RWPE2 (cell line): ENCODE measurements at regions not wholly inside any gene's neighbourhood (a gene's known extent, or its start where the extent isn't known, plus 50 kb on each side); places are given as distances from the start of the nearest gene placed in this dataset.
A peak's percentile ranks its signal among the peaks of the same experiment; 100 is the strongest.

Experiments
- ATAC-seq: fragments of 200-7000 bp; cut with Tn5 transposase; 3 replicates; pipeline ENCODE4 v1.9.1; 2021; ENCODE audit warnings: low read depth
- DNase-seq: peaks from one replicate; pipeline ENCODE4 v3.0.0-alpha.2; 2020; ENCODE audit warnings: low spot score
- H3K27ac ChIP-seq: fragments of 450-650 bp; 2 replicates; pipeline ENCODE4 v1.5.1; 2017; ENCODE audit warnings: mild to moderate bottlenecking; ENCODE audit not compliant: poor library complexity, severe bottlenecking
- H3K27me3 ChIP-seq: fragments of 250-450 bp; sonication (Bioruptor Pico); 2 replicates; pipeline ENCODE4 v1.5.1; 2021; ENCODE audit warnings: mild to moderate bottlenecking, moderate library complexity; ENCODE audit not compliant: insufficient read depth, poor library complexity, severe bottlenecking
- H3K36me3 ChIP-seq: fragments of 250-450 bp; sonication (Bioruptor Pico); 2 replicates; pipeline ENCODE4 v1.5.1; 2020; ENCODE audit warnings: low read depth, mild to moderate bottlenecking, moderate library complexity
- H3K4me1 ChIP-seq: fragments of 250-450 bp; sonication (Bioruptor Pico); 2 replicates; pipeline ENCODE4 v1.5.1; 2021; ENCODE audit warnings: mild to moderate bottlenecking, moderate library complexity; ENCODE audit not compliant: insufficient read depth, poor library complexity, severe bottlenecking
- H3K4me3 ChIP-seq: fragments of 250-450 bp; sonication (Bioruptor Pico); 2 replicates; pipeline ENCODE4 v1.5.1; 2021; ENCODE audit warnings: mild to moderate bottlenecking, moderate library complexity; ENCODE audit not compliant: severe bottlenecking
- H3K9me3 ChIP-seq: fragments of 250-450 bp; sonication (Bioruptor Pico); 2 replicates; pipeline ENCODE4 v1.5.1; 2021; ENCODE audit warnings: mild to moderate bottlenecking, moderate library complexity; ENCODE audit not compliant: severe bottlenecking
- TF ChIP-seq, protein P1 (sequence below): fragments of 450-650 bp; IDR thresholded peaks from one replicate; pipeline ENCODE4 v1.5.1; 2017; ENCODE audit warnings: mild to moderate bottlenecking, moderate library complexity; ENCODE audit not compliant: poor library complexity, severe bottlenecking

- no peak for ATAC-seq
- no peaks in the 10 kb centered on the region for H3K36me3 ChIP-seq
- H3K9me3 ChIP-seq = peaks cover 3% of the 10 kb centered on the region
- DNase-seq = no peak
- no peak overlapping the region for H3K4me3 ChIP-seq
- no peak overlapping the region for H3K27ac ChIP-seq
- no peaks in the 10 kb centered on the region for H3K27me3 ChIP-seq
- TF ChIP-seq, protein P1, sequence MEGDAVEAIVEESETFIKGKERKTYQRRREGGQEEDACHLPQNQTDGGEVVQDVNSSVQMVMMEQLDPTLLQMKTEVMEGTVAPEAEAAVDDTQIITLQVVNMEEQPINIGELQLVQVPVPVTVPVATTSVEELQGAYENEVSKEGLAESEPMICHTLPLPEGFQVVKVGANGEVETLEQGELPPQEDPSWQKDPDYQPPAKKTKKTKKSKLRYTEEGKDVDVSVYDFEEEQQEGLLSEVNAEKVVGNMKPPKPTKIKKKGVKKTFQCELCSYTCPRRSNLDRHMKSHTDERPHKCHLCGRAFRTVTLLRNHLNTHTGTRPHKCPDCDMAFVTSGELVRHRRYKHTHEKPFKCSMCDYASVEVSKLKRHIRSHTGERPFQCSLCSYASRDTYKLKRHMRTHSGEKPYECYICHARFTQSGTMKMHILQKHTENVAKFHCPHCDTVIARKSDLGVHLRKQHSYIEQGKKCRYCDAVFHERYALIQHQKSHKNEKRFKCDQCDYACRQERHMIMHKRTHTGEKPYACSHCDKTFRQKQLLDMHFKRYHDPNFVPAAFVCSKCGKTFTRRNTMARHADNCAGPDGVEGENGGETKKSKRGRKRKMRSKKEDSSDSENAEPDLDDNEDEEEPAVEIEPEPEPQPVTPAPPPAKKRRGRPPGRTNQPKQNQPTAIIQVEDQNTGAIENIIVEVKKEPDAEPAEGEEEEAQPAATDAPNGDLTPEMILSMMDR = no peak
- H3K4me1 ChIP-seq = no peaks in the 10 kb centered on the region
Observed at GRCh38 chr13:90135558-90135957, 1211.9 kb upstream of the MIR17HG start.

- TF ChIP-seq, protein P1 = no peak
- H3K4me3 ChIP-seq = no peak overlapping the region
- no peaks in the 10 kb centered on the region for H3K36me3 ChIP-seq
- ATAC-seq (no peak), DNase-seq (no peak)
- H3K27ac ChIP-seq = no peak overlapping the region
- no peaks in the 10 kb centered on the region for H3K27me3 ChIP-seq
- peaks cover 3% of the 10 kb centered on the region for H3K9me3 ChIP-seq
- no peaks in the 10 kb centered on the region for H3K4me1 ChIP-seq
Observed at GRCh38 chr13:90142251-90142650, 1205.2 kb upstream of the MIR17HG start.

DNA sequence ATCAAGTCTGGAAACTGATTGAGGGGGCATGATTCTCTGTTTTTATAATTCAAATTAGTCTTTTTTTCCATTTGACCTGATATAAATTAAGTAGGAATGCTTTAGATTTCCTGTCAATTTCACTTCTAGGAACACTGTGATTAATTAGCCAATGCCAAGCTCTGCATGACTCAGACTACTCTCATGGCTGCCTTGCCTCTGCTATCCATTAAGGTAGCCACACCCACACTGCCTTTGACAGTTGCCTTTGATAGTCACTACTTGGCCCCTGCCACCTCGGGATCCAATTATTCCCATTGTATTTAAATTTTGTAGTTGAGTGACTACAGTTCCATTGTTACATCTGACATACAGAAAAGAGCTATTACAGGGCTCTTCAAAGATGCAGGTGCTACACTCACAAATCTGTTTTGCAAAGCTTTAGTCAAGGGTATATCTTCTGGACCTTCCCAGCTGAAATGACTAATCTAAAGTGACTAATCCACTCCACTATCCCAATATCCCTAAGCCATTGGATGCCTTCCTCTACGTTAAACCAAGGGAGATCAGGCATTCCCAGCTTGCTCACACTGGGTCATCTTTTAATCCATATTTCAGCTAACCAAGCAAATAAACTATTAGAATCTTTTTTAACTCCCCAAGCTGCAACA lies 1193.1 kb upstream of the MIR17HG start:
- H3K9me3 ChIP-seq = no peaks in the 10 kb centered on the region
- no peaks in the 10 kb centered on the region for H3K27me3 ChIP-seq
- H3K36me3 ChIP-seq = no peaks in the 10 kb centered on the region
- no peak overlapping the region for H3K4me3 ChIP-seq
- TF ChIP-seq, protein P1 = no peak
- ATAC-seq = peak; percentile 33; the same call in 1 of the 3 replicates
- no peak for DNase-seq
- H3K27ac ChIP-seq = no peak overlapping the region
- no peaks in the 10 kb centered on the region for H3K4me1 ChIP-seq

GRCh38 chr13:90156390-90156789 lies 1191.1 kb upstream of the MIR17HG start:
- DNase-seq (no peak), ATAC-seq (no peak)
- Histone ChIP-seq H3K27ac (no peak overlapping the region), H3K9me3 (no peaks in the 10 kb centered on the region), H3K36me3 (no peaks in the 10 kb centered on the region), H3K4me3 (no peak overlapping the region), H3K27me3 (no peaks in the 10 kb centered on the region), H3K4me1 (no peaks in the 10 kb centered on the region)
- TF ChIP-seq, protein P1 = no peak

DNA sequence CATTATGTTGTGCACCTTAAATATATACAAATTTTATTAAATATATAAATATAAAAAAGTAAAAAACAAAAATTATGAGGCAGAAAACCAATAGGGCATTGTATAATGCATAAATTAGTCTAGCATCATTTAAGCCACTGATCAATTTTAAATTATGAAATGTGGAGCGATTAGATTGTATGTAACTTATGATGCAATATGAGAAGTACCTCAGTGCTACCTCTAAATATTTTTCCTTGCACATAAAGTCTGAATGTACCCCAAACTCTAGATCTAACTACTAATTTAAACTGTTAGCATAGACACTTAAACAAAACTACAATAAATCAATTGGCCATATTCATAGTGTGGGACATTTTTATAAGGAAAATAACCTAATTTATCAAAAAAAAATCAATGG lies 1178.5 kb upstream of the MIR17HG start:
- TF ChIP-seq, protein P1 = no peak
- ATAC-seq = no peak
- Histone ChIP-seq H3K36me3 (no peaks in the 10 kb centered on the region), H3K9me3 (no peaks in the 10 kb centered on the region), H3K4me3 (no peak overlapping the region), H3K27me3 (no peaks in the 10 kb centered on the region), H3K4me1 (no peaks in the 10 kb centered on the region), H3K27ac (no peak overlapping the region)
- DNase-seq = no peak
